HepG2 (cell line): ENCODE measurements at regions not wholly inside any gene's neighbourhood (a gene's known extent, or its start where the extent isn't known, plus 50 kb on each side); places are given as distances from the start of the nearest gene placed in this dataset.

Experiments used
- ATAC-seq: fragments of 200-7000 bp; cut with Tn5 transposase; 3 replicates; pipeline ENCODE4 v1.9.1; 2020; ENCODE audit warnings: mild to moderate bottlenecking, moderate library complexity
- BruUV-seq: library from RNA; stranded (reverse); fragments of 400-500 nt; replicated peaks from 2 replicates; lab custom pipeline; 2021; lab: Mats Ljungman, UMichigan
- CTCF ChIA-PET: fragments of 300-600 bp; formaldehyde crosslinking; extraction: SDS; loops from one replicate; lab custom pipeline; 2021; ENCODE audit warnings: low total read pairs, inconsistent platforms, low intra/inter-chr PET ratio; lab: Yijun Ruan, JAX
- POLR2A ChIA-PET: fragments of 350-600 bp; sonication (Branson Sonifier 250); formaldehyde crosslinking; loops from one replicate; lab custom pipeline; 2020; ENCODE audit warnings: antibody characterized with exemption, inconsistent platforms; lab: Yijun Ruan, JAX
- DNase-seq: peaks from one replicate; pipeline ENCODE4 v3.0.0-alpha.2; 2015; ENCODE audit warnings: low spot score
- FAIRE-seq: peaks from 3 replicates; lab custom pipeline; 2011; peaks lifted over from hg19 to GRCh38; lab: Jason Lieb, UNC
- H2AFZ ChIP-seq: one replicate; pipeline ENCODE4 v1.6.1; 2011; ENCODE audit warnings: low read length, inconsistent platforms
- H3K27ac ChIP-seq: fragments of 300-600 bp; 3 replicates; pipeline ENCODE4 v1.8.0; 2011; ENCODE audit warnings: mixed run types, mild to moderate bottlenecking, mixed read lengths, low read length, inconsistent platforms; ENCODE audit not compliant: insufficient read depth; ENCODE audit errors: extremely low read length
- H3K27me3 ChIP-seq, 2 experiments: fragments of 200-600 bp in 1 of 2; 2 replicates in 1 of 2; 3 replicates in 1 of 2; pipeline versions ENCODE4 v1.6.0 to v1.8.0; 2011; ENCODE audit warnings: low read length in 2 of 2, mild to moderate bottlenecking in 2 of 2, moderate library complexity in 2 of 2, inconsistent platforms in 1 of 2; ENCODE audit not compliant: insufficient read depth in 2 of 2, control insufficient read depth in 1 of 2
- H3K36me3 ChIP-seq, 2 experiments: fragments of 200-600 bp in 1 of 2; replicated peaks in 1 of 2; 2 replicates in 1 of 2; 3 replicates in 1 of 2; pipeline versions ENCODE4 v1.5.1 to v1.8.0; 2011; ENCODE audit warnings: low read length in 2 of 2, inconsistent platforms in 1 of 2; ENCODE audit not compliant: insufficient read depth in 2 of 2, control insufficient read depth in 1 of 2
- H3K4me1 ChIP-seq: 2 replicates; pipeline ENCODE4 v1.5.1; 2012; ENCODE audit warnings: low read length, inconsistent platforms; ENCODE audit not compliant: insufficient read depth
- H3K4me2 ChIP-seq: 2 replicates; pipeline ENCODE4 v1.6.0; 2011; ENCODE audit warnings: low read depth, low read length, inconsistent platforms
- H3K4me3 ChIP-seq, 3 experiments: fragments of 200-600 bp in 1 of 3; sonication (generic), shearing (Covaris generic) in 1 of 3; replicated peaks in 1 of 3; 2 replicates each; pipeline ENCODE4 v1.5.1; 2011 to 2016; ENCODE audit warnings: low read length in 3 of 3, inconsistent platforms in 2 of 3, low read depth in 2 of 3, mild to moderate bottlenecking in 2 of 3, control low read depth in 1 of 3, mixed read lengths in 1 of 3; ENCODE audit not compliant: insufficient read depth in 1 of 3
- H3K79me2 ChIP-seq: one replicate; pipeline ENCODE4 v1.6.1; 2011; ENCODE audit warnings: low read length, inconsistent platforms; ENCODE audit not compliant: insufficient read depth
- H3K9ac ChIP-seq: 2 replicates; pipeline ENCODE4 v1.6.0; 2011; ENCODE audit warnings: mild to moderate bottlenecking, low read depth, low read length, inconsistent platforms; ENCODE audit not compliant: insufficient read depth
- H3K9me3 ChIP-seq: 2 replicates; pipeline ENCODE4 v1.5.1; 2012; ENCODE audit warnings: mild to moderate bottlenecking, low read length
- H4K20me1 ChIP-seq: 2 replicates; pipeline ENCODE4 v1.6.0; 2011; ENCODE audit warnings: inconsistent platforms, mild to moderate bottlenecking, low read length, moderate library complexity; ENCODE audit not compliant: insufficient read depth
- DR1 ChIP-seq: sonication (generic); formaldehyde crosslinking; IDR thresholded peaks from 2 replicates; pipeline ENCODE4 v1.8.0; 2021; ENCODE audit warnings: mild to moderate bottlenecking, missing genetic modification reagents, inconsistent platforms
- IRF9 ChIP-seq: sonication (generic); formaldehyde crosslinking; IDR thresholded peaks from 2 replicates; pipeline ENCODE4 v1.8.0; 2022; ENCODE audit warnings: missing genetic modification reagents, mild to moderate bottlenecking, borderline replicate concordance
- MTA3 ChIP-seq: sonication (generic); formaldehyde crosslinking; IDR thresholded peaks from 2 replicates; pipeline ENCODE4 v1.4.0; 2020; ENCODE audit warnings: missing genetic modification reagents
- MZF1 ChIP-seq: sonication (generic); formaldehyde crosslinking; IDR thresholded peaks from 2 replicates; pipeline ENCODE4 v1.8.1; 2023; ENCODE audit warnings: mild to moderate bottlenecking, missing genetic modification reagents, borderline replicate concordance
- NONO ChIP-seq, 2 experiments: fragments of 450-650 bp in 1 of 2; sonication (generic) in 1 of 2; formaldehyde crosslinking in 1 of 2; IDR thresholded peaks in 1 of 2; conservative IDR thresholded peaks in 1 of 2; 2 replicates each; pipeline versions ENCODE4 v1.6.1 to v1.8.0; 2017 to 2022; ENCODE audit warnings: mild to moderate bottlenecking in 1 of 2, missing genetic modification reagents in 1 of 2, moderate library complexity in 1 of 2
- POLR2G ChIP-seq: fragments of 200-400 bp; formaldehyde crosslinking; IDR thresholded peaks from 2 replicates; pipeline ENCODE4 v1.6.1; 2018; ENCODE audit warnings: mild to moderate bottlenecking, low read depth, low read length, moderate library complexity
- SNRNP70 ChIP-seq: fragments of 200-400 bp; formaldehyde crosslinking; IDR thresholded peaks from 2 replicates; pipeline ENCODE4 v1.6.1; 2017; ENCODE audit warnings: mild to moderate bottlenecking, low read depth, low read length, moderate library complexity
- ZFP91 ChIP-seq: sonication (generic); formaldehyde crosslinking; IDR thresholded peaks from 2 replicates; pipeline ENCODE4 v1.9.0; 2022; ENCODE audit warnings: missing genetic modification reagents, mild to moderate bottlenecking, borderline replicate concordance
- WGBS: methylation state at CpG from one replicate; pipeline ENCODE4 v1.1.6; 2017; ENCODE audit warnings: low lambda C conversion rate; 5-methylcytosine and 5-hydroxymethylcytosine counted together
- in situ Hi-C: cut with HindIII; loops from 2 replicates; pipeline ENCODE4 v1.10.0; 2017; ENCODE audit warnings: low pct_unique_long_range_greater_than_20kb; ENCODE audit not compliant: extremely low pct_ligation_motif_present
- intact Hi-C: fragments of 100-400 bp; cut with micrococcal nuclease; formaldehyde crosslinking; loops from one replicate; pipeline ENCODE4 v1.10.0; 2022; ENCODE audit not compliant: unreplicated experiment
- TF ChIP-seq, protein P1 (sequence below), 2 experiments: sonication (generic) in 1 of 2; formaldehyde crosslinking in 1 of 2; IDR thresholded peaks; 2 replicates each; pipeline versions ENCODE4 v1.4.0 to v1.6.1; 2016 to 2020; ENCODE audit warnings: borderline replicate concordance in 1 of 2, low read depth in 1 of 2, mild to moderate bottlenecking in 1 of 2, missing genetic modification reagents in 1 of 2

GRCh38 chr20:58038123-58038654 lies 190.3 kb downstream of the ANKRD60 start:
- FAIRE-seq (no peak), DNase-seq (no peak), ATAC-seq (no peak)
- Histone ChIP-seq H3K4me3 (no peak overlapping the region), H3K27me3 (peaks cover 2 to 35% of the 10 kb centered on the region in 2 experiments; a peak in 3 of 5 replicates), H3K4me1 (no peaks in the 10 kb centered on the region), H2AFZ (no peak overlapping the region), H3K9ac (no peak overlapping the region), H3K9me3 (no peaks in the 10 kb centered on the region), H3K27ac (no peak overlapping the region), H3K36me3 (no peaks in the 10 kb centered on the region), H3K4me2 (no peak overlapping the region), H3K79me2 (no peaks in the 10 kb centered on the region), H4K20me1 (no peaks in the 10 kb centered on the region)
- in situ Hi-C loops = no loop called here
- TF ChIP-seq MTA3 (CRISPR knock-in tag) (no peak), DR1 (no peak), IRF9 (no peak), ZFP91 (CRISPR knock-in tag) (no peak)
- BruUV-seq = no TSS peak
- WGBS = 9% methylated on average over 7 of the region's 9 CpGs
- ChIA-PET POLR2A (no interaction called here), CTCF (no interaction called here)
- intact Hi-C loops = no loop called here

GRCh38 chr20:58037631-58038030 lies 190.8 kb downstream of the ANKRD60 start:
- H3K4me1 ChIP-seq = no peaks in the 10 kb centered on the region
- intact Hi-C loops (loop anchor here (1.0 kb wide), 1 partner anchor 43 kb away; no protein-coding TSS in a partner anchor), in situ Hi-C loops (no loop called here)
- FAIRE-seq = no peak
- no peak for DNase-seq
- no TSS peak for BruUV-seq
- no peak overlapping the region for H3K27ac ChIP-seq
- ATAC-seq = no peak
- H4K20me1 ChIP-seq = no peaks in the 10 kb centered on the region
- ChIA-PET CTCF (no interaction called here), POLR2A (no interaction called here)
- H3K27me3 ChIP-seq = peaks cover 2 to 36% of the 10 kb centered on the region in 2 experiments; a peak in 3 of 5 replicates
- no peak overlapping the region for H3K4me3 ChIP-seq
- WGBS = 3% methylated on average over 2 of the region's 2 CpGs
- H3K9ac ChIP-seq = no peak overlapping the region
- no peaks in the 10 kb centered on the region for H3K79me2 ChIP-seq
- no peaks in the 10 kb centered on the region for H3K9me3 ChIP-seq
- no peak overlapping the region for H2AFZ ChIP-seq
- no peaks in the 10 kb centered on the region for H3K36me3 ChIP-seq
- no peak overlapping the region for H3K4me2 ChIP-seq
- TF ChIP-seq SNRNP70 (no peak), MZF1 (CRISPR knock-in tag) (no peak), NONO (IDR thresholded peaks at IDR 0.05) (no peak), NONO (CRISPR knock-in tag; conservative IDR thresholded peaks at IDR 0.05) (no peak), POLR2G (no peak)
- TF ChIP-seq, protein P1, sequence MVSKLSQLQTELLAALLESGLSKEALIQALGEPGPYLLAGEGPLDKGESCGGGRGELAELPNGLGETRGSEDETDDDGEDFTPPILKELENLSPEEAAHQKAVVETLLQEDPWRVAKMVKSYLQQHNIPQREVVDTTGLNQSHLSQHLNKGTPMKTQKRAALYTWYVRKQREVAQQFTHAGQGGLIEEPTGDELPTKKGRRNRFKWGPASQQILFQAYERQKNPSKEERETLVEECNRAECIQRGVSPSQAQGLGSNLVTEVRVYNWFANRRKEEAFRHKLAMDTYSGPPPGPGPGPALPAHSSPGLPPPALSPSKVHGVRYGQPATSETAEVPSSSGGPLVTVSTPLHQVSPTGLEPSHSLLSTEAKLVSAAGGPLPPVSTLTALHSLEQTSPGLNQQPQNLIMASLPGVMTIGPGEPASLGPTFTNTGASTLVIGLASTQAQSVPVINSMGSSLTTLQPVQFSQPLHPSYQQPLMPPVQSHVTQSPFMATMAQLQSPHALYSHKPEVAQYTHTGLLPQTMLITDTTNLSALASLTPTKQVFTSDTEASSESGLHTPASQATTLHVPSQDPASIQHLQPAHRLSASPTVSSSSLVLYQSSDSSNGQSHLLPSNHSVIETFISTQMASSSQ (IDR thresholded peaks at IDR 0.05; ENCODE audit: low read depth) = no peak
- TF ChIP-seq, protein P1 (CRISPR knock-in tag; IDR thresholded peaks at IDR 0.05; ENCODE audit: borderline replicate concordance) = no peak
